Karpas-422 (cell line): ENCODE measurements at regions not wholly inside any gene's neighbourhood (a gene's known extent, or its start where the extent isn't known, plus 50 kb on each side); places are given as distances from the start of the nearest gene placed in this dataset.
"Not testable (repeated sequence)": the region's sequence is repeated elsewhere in the genome, so short reads cannot be mapped to it uniquely, and the experiment has no call there.

Experiments used
- DNase-seq: peaks from one replicate; pipeline ENCODE4 v3.0.0-alpha.2; 2015
- H2AFZ ChIP-seq: fragments of 200-600 bp; sonication (generic); 2 replicates; pipeline ENCODE4 v1.6.1; 2014; ENCODE audit warnings: antibody characterized with exemption, low read length, mixed read lengths
- H3K27ac ChIP-seq: fragments of 200-600 bp; sonication (generic); 2 replicates; pipeline ENCODE4 v1.5.1; 2014; ENCODE audit warnings: mild to moderate bottlenecking, low read length, moderate library complexity
- H3K27me3 ChIP-seq: fragments of 200-600 bp; sonication (generic); 2 replicates; pipeline ENCODE4 v1.6.1; 2014; ENCODE audit warnings: low read length, mixed read lengths
- H3K36me3 ChIP-seq: fragments of 200-600 bp; sonication (generic); 2 replicates; pipeline ENCODE4 v1.6.1; 2014; ENCODE audit warnings: low read length, mixed read lengths; ENCODE audit not compliant: insufficient read depth
- H3K4me1 ChIP-seq: fragments of 200-600 bp; sonication (generic); 2 replicates; pipeline ENCODE4 v1.6.1; 2014; ENCODE audit warnings: mild to moderate bottlenecking, low read length, mixed read lengths
- H3K4me2 ChIP-seq: fragments of 200-600 bp; sonication (generic); 2 replicates; pipeline ENCODE4 v1.6.1; 2014; ENCODE audit warnings: low read length, low read depth, mild to moderate bottlenecking; ENCODE audit not compliant: poor library complexity, severe bottlenecking
- H3K4me3 ChIP-seq: fragments of 200-600 bp; sonication (generic); 2 replicates; pipeline ENCODE4 v1.5.1; 2014; ENCODE audit warnings: mild to moderate bottlenecking, antibody characterized with exemption, low read length, mixed read lengths
- H3K79me2 ChIP-seq: fragments of 200-600 bp; sonication (generic); 2 replicates; pipeline ENCODE4 v1.6.1; 2014; ENCODE audit warnings: mild to moderate bottlenecking, low read length, mixed read lengths
- H3K9ac ChIP-seq: fragments of 200-600 bp; sonication (generic); 2 replicates; pipeline ENCODE4 v1.6.0; 2014; ENCODE audit warnings: low read length
- H3K9me2 ChIP-seq: fragments of 200-600 bp; sonication (generic), shearing (Covaris generic); replicated peaks from 2 replicates; pipeline ENCODE4 v1.6.0; 2014; ENCODE audit warnings: mild to moderate bottlenecking, low read length, moderate library complexity; ENCODE audit not compliant: insufficient read depth
- H3K9me3 ChIP-seq: fragments of 300-700, 200-600 bp; sonication (generic); 2 replicates; pipeline ENCODE4 v1.6.1; 2014; ENCODE audit warnings: low read length, mixed read lengths
- H4K20me1 ChIP-seq: fragments of 200-600 bp; sonication (generic); 2 replicates; pipeline ENCODE4 v1.6.1; 2014; ENCODE audit warnings: mild to moderate bottlenecking, antibody characterized with exemption, low read length, low read depth; ENCODE audit not compliant: insufficient read depth

DNA sequence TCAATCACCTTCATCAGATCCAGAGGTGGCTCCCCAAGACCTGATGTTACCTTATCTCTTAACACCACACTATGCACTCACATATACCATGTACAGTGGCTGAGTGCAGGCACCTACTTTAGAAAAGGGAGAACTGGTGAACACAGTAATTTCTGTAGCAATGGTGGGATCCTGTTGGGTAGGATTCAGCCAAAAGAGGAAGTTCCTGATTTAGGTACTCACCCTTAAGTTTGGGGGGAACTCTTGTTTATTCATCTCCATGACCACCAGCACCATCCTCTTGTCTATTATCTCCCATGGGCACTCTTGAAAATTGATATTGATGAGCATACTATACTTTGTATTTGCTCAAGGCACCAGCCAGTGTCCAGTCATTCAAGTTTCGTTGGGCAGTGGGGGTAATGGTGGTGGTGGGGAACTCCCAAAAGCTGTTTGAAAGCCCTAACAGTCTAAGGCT is 324.4 kb downstream of the LMO7 start:
- no peaks in the 10 kb centered on the region for H3K79me2 ChIP-seq
- no peak overlapping the region for H3K9ac ChIP-seq
- H3K4me3 ChIP-seq = no peak overlapping the region
- no peaks in the 10 kb centered on the region for H3K9me2 ChIP-seq
- no peaks in the 10 kb centered on the region for H4K20me1 ChIP-seq
- no peak for DNase-seq
- no peak overlapping the region for H3K4me2 ChIP-seq
- H2AFZ ChIP-seq = no peak overlapping the region
- no peaks in the 10 kb centered on the region for H3K27me3 ChIP-seq
- no peaks in the 10 kb centered on the region for H3K4me1 ChIP-seq
- H3K9me3 ChIP-seq = no peaks in the 10 kb centered on the region
- H3K36me3 ChIP-seq = no peaks in the 10 kb centered on the region
- H3K27ac ChIP-seq = no peak overlapping the region

DNA sequence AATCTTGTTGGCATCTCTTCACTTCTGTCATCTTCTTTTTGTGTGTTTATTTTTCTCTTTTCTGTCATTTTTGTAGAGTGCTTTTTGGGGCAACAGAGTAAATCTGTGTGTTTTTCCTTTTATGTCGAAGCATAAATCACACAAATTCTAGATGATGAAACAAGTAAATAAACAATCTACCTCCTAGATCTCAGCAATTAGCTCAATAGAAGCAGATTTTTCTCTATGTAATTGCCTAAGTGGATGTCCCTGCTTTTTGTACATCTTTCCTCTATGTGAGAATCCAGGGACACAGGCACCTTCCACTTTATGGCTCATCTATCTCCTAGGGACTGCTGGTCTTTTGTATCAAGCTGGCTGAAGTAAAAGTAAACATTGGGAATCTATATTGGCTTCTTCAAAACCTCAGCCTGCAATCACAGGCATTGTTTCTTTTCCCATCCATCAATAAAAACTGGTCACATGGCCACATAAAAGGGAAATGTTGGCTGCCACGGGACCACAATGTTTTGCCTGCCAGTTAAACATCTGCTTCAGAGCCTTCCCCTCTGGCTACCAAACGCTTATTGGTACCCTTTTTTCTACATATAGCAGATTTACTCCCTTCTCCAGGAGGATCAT is 323.8 kb downstream of the LMO7 start:
- H3K27ac ChIP-seq = no peak overlapping the region
- H2AFZ ChIP-seq = no peak overlapping the region
- no peaks in the 10 kb centered on the region for H3K36me3 ChIP-seq
- H3K9me3 ChIP-seq = no peaks in the 10 kb centered on the region
- H3K79me2 ChIP-seq = no peaks in the 10 kb centered on the region
- no peaks in the 10 kb centered on the region for H4K20me1 ChIP-seq
- no peak for DNase-seq
- no peaks in the 10 kb centered on the region for H3K27me3 ChIP-seq
- H3K9ac ChIP-seq = no peak overlapping the region
- no peak overlapping the region for H3K4me3 ChIP-seq
- H3K4me1 ChIP-seq = no peaks in the 10 kb centered on the region
- H3K9me2 ChIP-seq = no peaks in the 10 kb centered on the region
- H3K4me2 ChIP-seq = no peak overlapping the region

DNA sequence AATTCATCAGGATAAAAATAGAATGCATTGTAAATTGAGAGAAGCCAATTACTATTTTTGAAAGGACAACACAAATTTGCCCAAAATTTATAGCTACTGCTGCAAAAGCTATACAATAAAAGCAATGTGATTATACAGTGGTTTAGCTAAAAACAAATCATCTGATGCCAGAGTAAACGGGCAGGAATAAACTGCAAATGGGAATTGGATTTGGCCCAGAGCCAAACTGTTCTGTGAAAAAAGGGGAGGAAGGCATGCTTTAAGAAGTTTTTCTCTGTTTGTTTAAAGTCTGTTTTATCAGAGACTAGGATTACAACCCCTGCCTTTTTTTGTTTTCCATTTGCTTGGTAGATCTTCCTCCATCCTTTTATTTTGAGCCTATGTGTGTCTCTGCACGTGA is 317.5 kb downstream of the LMO7 start:
- not testable (repeated sequence) for H2AFZ ChIP-seq, H3K4me3 ChIP-seq, H4K20me1 ChIP-seq, H3K79me2 ChIP-seq, H3K36me3 ChIP-seq, H3K27me3 ChIP-seq, H3K9ac ChIP-seq, H3K4me2 ChIP-seq, DNase-seq, H3K9me2 ChIP-seq, H3K27ac ChIP-seq, H3K4me1 ChIP-seq, H3K9me3 ChIP-seq

DNA sequence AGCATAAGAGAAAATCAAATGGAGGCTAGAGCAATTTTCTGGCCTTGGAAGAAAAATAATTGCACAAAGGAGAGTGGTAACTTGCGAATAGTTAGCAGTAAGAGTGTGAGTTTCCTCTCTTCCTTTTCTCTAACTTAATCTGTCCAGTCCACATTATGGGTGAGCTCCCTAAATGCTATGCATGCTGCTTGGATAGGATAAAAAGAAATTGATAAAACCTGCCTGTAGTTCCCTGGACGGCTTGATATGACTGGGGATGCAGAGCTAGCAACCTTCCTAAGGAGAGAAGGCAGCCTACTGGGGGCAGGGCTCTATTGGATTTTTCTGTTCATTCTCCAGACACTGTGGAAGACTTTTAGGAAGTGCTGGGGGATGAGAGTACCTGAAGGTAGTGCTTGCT is 311.3 kb downstream of the LMO7 start:
- H3K36me3 ChIP-seq = no peaks in the 10 kb centered on the region
- no peaks in the 10 kb centered on the region for H4K20me1 ChIP-seq
- H3K4me2 ChIP-seq = no peak overlapping the region
- H3K9me3 ChIP-seq = no peaks in the 10 kb centered on the region
- no peak overlapping the region for H3K4me3 ChIP-seq
- H3K27ac ChIP-seq = no peak overlapping the region
- no peak overlapping the region for H2AFZ ChIP-seq
- H3K79me2 ChIP-seq = no peaks in the 10 kb centered on the region
- H3K9ac ChIP-seq = no peak overlapping the region
- DNase-seq = no peak
- no peaks in the 10 kb centered on the region for H3K9me2 ChIP-seq
- H3K4me1 ChIP-seq = no peaks in the 10 kb centered on the region
- H3K27me3 ChIP-seq = no peaks in the 10 kb centered on the region

DNA sequence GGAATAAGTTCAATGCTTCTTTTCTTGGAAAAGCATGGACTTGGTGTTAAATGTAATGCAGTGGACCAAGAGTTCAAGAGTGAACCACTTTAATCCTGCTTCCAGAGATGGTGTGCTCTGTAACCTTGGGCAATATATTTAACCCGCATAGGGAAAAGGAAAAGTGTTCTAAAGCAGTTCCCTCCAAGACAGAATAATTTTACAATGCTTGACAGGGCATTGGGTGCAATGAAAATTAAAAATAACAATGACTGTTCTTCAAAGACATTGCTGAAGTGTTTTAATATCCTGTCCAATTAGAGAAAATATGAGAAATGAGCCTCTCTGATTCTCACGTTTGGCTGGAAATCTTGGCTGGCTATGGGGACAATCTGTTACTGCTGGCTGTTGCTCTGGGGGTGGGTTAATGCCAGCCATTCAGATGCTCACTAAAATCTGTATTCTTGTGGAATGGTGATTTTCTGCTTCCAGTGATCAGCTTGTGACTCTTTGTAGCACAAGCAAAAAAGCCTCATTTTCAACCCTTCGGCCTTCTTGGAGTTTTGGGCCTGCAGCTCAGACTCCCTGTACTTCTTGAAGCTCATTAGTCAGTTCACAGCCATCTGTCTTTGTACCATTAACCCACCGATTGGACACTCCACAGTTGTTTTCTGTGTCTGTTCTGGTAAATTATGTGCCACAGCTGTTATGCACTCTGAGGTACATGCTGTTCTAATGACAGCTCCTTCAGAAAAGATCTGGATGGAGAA is 310.6 kb downstream of the LMO7 start:
- H3K9me2 ChIP-seq = no peaks in the 10 kb centered on the region
- H3K4me2 ChIP-seq = no peak overlapping the region

DNA sequence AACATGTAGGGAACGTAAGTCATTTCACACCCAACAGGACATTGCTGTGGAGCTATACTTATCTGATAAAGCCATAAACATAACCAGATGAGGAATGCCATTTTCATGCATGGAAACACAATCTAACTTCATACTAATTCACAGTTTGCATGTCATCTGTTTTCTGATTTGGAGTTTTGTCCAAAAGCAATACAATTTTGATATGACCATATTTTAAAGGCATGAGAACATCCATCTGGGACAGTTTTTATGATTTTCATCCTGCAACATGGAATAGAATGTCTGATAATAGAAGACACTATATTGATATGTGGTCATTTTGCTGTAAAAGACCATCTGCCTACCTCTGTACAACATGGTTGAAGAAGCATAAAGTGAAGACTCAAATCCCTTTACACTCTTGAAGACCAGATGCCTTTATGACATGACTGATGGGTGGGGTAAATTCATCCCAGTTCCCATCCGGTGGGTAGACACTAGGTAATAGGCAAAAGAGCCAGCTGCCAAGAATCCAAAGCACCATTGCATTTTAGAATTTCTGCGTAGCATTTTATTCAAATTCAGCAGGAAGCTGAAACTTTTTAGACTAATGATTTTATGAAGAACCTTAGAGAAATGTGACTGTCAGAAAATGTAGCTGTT is 309.8 kb downstream of the LMO7 start:
- no peaks in the 10 kb centered on the region for H3K36me3 ChIP-seq
- no peaks in the 10 kb centered on the region for H3K27me3 ChIP-seq
- no peaks in the 10 kb centered on the region for H3K9me3 ChIP-seq
- H3K4me1 ChIP-seq = no peaks in the 10 kb centered on the region
- H2AFZ ChIP-seq = no peak overlapping the region
- H3K27ac ChIP-seq = no peak overlapping the region
- no peak overlapping the region for H3K4me2 ChIP-seq
- no peak overlapping the region for H3K9ac ChIP-seq
- H3K4me3 ChIP-seq = no peak overlapping the region
- H4K20me1 ChIP-seq = no peaks in the 10 kb centered on the region
- no peaks in the 10 kb centered on the region for H3K79me2 ChIP-seq
- H3K9me2 ChIP-seq = no peaks in the 10 kb centered on the region
- DNase-seq = no peak

More for the DNA sequence above, 310.6 kb downstream of the LMO7 start:
- Histone ChIP-seq H3K4me1 (no peaks in the 10 kb centered on the region), H3K27me3 (no peaks in the 10 kb centered on the region), H4K20me1 (no peaks in the 10 kb centered on the region), H2AFZ (no peak overlapping the region), H3K79me2 (no peaks in the 10 kb centered on the region), H3K36me3 (no peaks in the 10 kb centered on the region), H3K9me3 (no peaks in the 10 kb centered on the region), H3K4me3 (no peak overlapping the region), H3K9ac (no peak overlapping the region), H3K27ac (no peak overlapping the region)
- DNase-seq = no peak

DNA sequence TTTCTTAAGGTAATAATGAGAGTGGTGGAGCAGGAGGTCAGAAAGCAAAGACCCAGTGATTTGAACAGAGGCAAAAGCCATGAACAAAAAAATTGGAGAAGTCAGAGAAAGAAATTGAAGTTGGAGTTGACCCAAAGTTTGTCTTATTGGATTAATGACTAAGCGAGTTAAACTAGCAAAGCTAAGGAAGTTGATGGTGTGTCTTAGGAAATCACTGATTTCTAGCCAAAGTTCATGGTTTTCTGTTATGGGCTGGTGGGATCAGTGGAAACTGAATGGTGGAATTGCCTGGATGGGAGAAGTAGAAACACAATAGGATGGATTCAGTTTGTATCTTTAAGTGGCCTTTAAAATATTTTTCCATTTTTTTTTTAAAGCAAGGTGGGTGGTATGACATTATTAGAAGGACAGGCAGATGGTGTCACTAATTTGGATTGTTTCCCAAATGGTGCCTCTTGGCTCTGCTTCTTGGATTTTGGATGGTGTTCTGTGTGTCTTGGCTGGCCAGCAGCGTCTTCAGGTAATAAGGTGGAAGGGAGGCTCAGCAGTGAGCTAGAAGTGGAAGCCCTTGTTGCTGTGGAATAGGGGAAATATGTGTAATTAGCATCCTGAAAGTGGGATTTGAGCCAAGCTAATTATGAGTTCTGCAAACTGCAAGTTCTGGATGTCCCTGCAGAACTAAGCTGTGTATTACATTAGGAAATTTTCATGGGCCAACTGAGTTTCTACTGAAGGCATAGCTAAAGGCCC is 302.9 kb downstream of the LMO7 start:
- H3K9ac ChIP-seq = no peak overlapping the region
- H3K27me3 ChIP-seq = no peaks in the 10 kb centered on the region
- H3K79me2 ChIP-seq = no peaks in the 10 kb centered on the region
- no peaks in the 10 kb centered on the region for H3K4me1 ChIP-seq
- H3K9me3 ChIP-seq = no peaks in the 10 kb centered on the region
- no peaks in the 10 kb centered on the region for H3K9me2 ChIP-seq
- H4K20me1 ChIP-seq = no peaks in the 10 kb centered on the region
- DNase-seq = no peak
- H3K4me2 ChIP-seq = no peak overlapping the region
- H2AFZ ChIP-seq = no peak overlapping the region
- H3K36me3 ChIP-seq = no peaks in the 10 kb centered on the region
- no peak overlapping the region for H3K4me3 ChIP-seq
- H3K27ac ChIP-seq = no peak overlapping the region

DNA sequence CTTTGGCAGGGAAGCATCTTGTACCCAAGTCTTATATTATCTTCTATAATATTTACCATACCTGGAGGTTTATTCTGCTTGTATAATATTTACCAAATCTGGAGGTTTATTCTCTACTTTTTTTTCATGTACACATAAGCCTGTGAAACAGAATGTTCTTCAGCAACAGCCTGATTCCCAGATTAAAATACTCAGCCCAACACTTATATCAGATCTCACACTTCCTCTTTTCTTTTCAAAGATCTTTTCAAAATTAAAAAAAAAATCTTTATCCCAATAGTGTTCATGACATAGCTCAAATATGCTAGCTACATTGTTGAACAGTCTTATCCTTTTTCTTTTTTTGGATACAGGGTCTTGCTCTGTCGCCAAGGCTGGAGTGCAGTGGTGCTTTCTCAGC is 300.7 kb downstream of the LMO7 start:
- no peaks in the 10 kb centered on the region for H3K27me3 ChIP-seq
- H3K9ac ChIP-seq = no peak overlapping the region
- H3K4me3 ChIP-seq = no peak overlapping the region
- H3K4me2 ChIP-seq = no peak overlapping the region
- no peak overlapping the region for H3K27ac ChIP-seq
- no peaks in the 10 kb centered on the region for H3K9me2 ChIP-seq
- no peaks in the 10 kb centered on the region for H3K79me2 ChIP-seq
- no peaks in the 10 kb centered on the region for H4K20me1 ChIP-seq
- DNase-seq = no peak
- no peaks in the 10 kb centered on the region for H3K36me3 ChIP-seq
- no peak overlapping the region for H2AFZ ChIP-seq
- no peaks in the 10 kb centered on the region for H3K9me3 ChIP-seq
- H3K4me1 ChIP-seq = no peaks in the 10 kb centered on the region
